ENCODE measurements at regions not wholly inside any gene's neighbourhood (a gene's known extent, or its start where the extent isn't known, plus 50 kb on each side); places are given as distances from the start of the nearest gene placed in this dataset.
"Not testable (repeated sequence)": the region's sequence is repeated elsewhere in the genome, so short reads cannot be mapped to it uniquely, and the experiment has no call there.

DNA sequence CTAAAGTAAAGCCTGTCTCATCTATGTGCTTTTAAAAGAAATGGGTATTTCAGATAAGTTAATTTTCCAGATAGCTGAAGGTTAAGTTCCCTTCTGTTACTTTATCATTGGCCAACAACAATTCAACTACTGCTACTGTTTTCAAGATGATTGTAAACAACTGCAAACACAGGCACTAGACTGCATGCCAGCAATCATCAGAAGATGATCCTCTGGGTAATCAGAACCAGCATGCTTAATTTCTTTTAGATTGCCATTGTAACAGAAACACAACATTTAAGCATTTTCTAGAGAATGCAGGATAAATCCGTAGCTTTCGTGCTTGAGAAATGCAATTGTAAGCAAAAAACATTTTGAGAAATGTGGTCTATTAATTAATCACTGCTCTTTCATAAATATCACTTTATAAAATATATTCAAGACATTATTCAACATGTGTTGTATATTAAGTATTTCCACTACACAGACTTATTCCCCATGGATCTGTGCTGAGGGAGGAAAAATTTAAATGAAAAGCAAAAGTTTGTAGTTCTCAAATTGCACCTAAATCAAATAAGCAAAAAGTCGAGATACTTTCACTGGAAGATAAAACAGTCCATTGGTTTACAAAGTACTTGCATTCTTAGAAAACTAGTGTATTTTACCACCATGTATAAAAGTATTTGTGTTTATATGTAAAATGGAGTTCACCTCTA is 133.7 kb downstream of the ATL2 start:
- no peak for DNase-seq

DNA sequence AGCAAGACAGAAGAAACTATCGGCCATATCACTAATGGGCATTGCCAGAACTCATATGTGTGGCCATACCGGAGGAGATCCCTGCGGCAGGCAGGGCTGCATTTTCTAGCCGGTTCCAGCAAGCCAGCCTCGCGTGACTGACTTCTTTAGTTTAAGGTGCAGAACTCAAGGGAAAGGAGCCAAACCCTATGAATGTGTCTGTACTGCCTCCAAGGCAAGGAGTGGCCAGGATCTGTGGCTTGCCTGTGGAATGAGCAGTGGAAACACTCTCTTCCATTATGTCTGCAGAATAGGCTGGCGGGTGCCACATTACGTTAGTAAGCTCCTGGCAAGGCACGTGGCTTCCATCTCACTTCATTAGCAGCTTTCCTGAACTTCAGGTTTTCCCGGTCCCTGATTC is 137.6 kb downstream of the ATL2 start:
- no peak for DNase-seq

DNA sequence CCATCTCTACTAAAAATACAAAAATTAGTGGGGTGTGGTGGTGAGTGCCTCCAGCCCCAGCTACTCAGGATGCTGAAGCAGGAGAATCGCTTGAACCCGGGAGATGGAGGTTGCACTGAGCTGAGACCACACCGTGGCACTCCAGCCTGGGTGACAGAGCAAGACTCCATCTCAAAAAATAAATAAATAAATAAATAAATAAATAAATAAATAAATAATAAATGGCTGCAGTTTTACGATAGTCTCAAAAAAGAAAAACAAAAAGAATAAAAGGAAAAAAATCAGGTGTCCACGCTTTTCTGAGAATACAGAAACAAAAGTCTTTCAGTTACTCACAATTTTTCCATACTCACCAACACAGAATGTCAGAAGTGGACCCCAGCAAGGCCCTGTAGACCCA is 138.4 kb downstream of the ATL2 start:
- not testable (repeated sequence) for DNase-seq

DNA sequence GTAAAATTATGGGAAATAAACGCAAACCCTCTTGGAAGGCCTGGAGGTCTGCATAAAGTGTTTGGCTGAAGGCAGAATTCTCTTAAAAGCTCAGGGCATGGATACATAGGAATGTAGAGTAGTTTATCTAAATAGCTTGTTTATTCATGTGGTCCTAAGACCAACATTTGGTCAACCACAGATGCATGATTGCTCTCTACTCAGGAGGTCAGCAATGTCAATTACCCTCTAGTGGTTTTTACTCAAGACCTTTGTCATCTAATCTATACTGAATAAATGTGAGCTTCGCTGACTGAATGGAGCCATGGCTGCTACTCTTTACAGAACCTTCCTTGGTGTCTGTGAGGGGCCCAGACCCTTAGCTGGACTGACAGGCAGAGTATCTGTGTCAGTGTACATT is 139.8 kb downstream of the ATL2 start:
- DNase-seq = no peak

DNA sequence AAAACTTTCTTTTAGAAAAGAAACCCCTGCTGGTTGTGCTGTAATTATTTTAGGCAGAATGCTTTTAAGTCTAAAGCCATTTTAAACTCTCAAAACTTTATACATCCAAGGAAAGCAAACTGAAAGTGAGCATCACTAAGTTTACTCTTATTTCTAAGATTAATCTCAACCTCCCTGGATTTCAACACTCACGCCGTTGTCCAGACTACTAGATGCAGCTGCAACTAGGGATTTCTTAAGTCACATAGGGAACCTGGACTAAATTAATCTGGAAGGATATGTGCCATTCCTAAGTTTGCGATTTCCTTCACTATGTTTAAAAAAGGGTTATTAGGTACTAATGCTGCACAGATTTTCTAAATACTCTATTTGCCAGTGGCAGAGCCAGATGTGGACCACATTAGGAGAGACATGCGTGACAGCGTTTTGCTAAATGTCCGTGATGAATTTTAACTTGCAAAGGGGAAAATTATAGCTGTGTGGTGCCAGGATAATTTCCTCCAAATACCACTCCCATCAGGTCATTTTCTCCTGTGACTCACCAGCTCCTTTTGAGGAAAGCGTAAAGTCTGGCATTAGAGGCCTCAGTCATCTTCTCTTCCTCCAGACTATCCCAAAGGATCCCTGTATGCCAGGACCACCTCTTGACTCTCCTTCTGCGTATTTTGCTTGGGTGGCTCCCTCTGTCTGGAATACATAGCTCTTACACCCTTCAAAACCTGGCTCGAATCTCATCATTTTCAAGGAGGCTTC is 143.7 kb downstream of the ATL2 start:
- DNase-seq = no peak

DNA sequence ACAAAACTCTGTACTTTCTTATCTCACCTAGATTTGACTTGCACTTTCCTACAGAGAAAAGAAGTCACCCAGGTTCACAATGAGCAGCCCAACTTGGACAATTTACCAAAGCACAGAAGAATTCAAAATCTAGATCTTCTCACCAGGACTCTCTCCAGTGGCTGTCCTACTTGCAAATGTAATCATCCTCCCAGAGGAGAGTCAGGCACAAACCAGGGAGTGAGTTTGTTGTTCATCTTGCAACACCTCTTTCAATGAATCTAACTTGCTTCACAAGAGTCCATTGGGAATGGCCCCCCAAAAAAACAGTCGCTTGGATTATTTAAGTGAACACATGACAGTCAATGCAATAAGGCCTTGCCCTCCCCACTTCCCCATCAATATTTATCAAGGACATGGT is 144.6 kb downstream of the ATL2 start:
- no peak for DNase-seq

DNA sequence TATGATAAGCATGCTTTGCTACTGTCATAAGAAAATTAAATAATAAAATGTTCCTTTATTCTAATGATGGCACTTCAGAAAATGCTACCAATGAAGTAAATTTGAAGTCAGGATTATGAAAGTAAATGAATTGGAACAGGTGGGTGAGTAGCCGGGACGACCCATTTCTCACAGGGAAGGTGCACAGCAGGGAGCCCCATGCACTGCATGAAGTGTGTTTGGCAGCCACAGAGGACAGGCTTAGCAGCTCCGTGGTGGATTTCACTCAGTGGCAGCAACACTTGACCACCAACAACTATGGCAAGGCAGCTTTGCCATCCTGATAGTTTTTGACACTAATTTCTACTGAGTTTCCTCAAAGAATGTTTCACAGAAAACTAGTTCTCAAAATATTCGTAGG is 146.3 kb downstream of the ATL2 start:
- no peak for DNase-seq

DNA sequence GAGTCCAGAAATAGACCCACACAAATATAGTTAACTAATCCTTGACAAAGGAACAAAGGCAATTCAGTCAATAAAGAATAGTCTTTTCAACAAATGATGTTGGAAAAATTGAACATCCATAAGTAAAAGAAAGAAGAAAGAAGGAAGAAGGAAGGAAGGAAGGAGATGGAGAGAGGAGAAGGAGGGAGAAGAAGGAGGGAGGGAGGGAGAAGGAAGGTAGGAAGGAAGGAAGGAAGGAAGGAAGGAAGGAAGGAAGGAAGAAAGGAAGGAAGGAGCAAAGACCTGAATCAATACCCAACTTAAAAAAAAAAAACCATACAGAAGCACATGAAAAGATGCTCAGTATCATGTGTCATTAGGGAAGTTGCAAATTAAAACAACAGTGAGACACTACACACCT is 148.3 kb downstream of the ATL2 start:
- no peak for DNase-seq

DNA sequence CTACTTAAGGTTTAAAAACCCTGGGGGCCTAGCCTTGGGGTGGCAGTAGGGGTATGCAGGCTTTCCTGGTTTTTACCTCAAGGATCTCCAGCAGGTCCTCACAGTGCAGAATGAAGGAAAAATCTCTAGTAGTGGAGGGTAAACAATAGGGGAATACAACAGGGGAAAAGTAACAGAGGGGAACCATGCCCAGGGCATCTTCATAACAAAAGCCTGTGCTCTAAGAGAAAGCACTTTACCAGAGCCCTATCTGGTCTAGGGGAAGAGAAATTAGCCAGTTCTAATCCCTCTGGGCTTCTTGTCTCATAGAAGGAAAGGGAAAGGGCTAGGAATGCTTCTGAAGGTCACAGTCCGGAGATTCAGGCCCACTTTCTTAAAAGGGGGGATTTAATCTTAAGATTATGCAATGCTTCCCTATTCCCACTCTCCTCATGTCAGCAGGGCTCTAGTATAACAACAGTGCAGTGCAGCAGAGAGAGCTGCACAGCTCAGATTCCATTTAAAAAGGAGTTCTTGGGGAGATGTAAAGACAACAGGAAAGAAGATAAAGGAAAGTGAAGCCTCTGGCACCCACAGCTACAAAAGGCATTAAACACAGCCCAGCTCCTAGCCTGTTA is 149.0 kb upstream of the CYP1B1 start:
- DNase-seq = no peak

DNA sequence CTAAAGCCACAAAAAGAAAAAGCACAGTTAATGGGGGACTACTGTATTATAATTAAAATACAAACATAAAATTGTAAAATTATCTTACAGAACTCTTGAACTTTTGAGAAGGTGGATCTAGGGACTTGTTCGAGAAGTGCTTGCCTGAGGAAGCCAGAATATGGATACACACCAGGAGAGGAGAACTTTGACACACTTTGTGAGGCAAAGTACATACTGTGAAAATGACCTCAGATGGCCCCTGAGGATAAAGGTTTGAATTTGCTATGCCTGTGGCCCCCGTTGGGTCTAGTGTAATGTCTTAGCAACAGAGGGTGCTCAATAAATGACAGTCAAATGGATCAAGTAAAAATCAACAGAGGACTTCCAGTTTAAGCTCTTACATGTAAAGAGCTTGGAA is 148.2 kb upstream of the CYP1B1 start:
- DNase-seq = no peak

DNA sequence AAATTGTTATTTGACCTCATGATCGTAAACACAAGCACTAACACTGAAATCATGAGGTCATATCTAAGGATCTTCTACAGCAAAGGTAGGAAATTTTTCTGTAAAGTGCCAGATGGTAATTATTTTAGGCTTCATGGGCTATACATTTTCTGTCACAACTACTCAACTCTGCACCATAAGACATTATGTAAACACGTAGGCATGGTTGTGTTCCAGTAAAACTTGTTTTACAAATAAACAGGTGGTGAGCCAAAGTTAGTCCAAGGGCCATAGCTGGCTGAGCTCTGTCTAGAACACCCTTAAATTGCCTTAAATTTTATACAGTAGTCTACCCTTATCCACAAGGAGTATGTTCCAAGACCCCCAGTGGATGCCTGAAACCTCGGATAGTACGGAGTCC is 147.3 kb upstream of the CYP1B1 start:
- DNase-seq = no peak

DNA sequence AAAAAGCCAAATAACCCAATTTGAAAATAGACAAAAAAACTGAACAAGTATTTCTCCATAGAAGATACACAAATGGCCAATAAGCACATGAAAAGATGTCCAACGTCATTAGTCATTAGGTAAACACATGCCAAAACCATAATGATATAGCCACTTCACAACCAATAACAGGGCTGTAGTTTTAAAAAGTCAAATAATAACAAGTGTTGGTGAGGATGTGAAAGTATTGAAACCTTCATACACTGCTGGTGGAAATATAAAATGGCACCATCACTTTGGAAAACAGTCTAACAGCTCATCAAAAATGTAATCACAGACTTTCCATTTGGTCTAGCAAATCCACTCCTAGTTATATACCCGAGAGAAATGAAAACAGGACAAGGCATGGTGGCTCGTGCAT is 144.2 kb upstream of the CYP1B1 start:
- no peak for DNase-seq

DNA sequence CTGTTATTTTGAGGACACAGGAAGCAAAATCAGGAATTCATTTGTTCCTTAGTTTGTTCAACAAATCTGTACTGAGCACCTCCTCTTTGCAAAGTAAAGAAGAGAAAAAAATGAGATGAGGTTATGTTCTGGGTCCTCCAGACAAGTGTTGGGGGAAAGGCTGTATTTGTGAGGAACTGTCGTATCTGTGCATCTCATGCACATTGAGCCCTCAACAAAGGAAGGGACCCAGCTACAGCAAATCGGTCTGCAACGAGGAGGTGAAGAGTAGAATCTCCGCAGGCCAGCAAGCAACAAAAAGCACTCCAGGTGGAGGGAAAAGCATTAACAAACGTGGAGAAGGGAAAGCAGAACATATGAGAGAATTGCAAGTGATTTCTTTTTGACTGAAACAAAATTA is 143.0 kb upstream of the CYP1B1 start:
- no peak for DNase-seq

DNA sequence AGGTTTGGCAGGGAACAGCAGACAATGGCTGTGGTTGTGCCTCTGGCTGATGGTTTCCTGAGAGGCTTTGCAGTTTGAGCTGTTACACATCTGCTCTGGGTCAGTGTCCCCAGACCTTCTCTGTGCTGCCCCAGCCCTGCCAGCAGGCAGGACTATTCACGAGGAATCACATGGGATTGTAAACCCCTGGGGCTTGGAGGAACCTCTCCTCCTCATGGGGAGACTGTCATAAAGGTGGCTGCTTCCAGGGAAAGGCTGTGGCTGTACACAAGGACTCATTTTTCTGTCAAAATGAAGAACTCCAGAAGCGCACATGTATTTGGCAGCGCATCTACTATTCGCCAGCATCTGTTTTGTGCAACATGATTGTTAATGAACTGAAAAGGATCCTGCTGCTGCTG is 142.6 kb upstream of the CYP1B1 start:
- DNase-seq = no peak

DNA sequence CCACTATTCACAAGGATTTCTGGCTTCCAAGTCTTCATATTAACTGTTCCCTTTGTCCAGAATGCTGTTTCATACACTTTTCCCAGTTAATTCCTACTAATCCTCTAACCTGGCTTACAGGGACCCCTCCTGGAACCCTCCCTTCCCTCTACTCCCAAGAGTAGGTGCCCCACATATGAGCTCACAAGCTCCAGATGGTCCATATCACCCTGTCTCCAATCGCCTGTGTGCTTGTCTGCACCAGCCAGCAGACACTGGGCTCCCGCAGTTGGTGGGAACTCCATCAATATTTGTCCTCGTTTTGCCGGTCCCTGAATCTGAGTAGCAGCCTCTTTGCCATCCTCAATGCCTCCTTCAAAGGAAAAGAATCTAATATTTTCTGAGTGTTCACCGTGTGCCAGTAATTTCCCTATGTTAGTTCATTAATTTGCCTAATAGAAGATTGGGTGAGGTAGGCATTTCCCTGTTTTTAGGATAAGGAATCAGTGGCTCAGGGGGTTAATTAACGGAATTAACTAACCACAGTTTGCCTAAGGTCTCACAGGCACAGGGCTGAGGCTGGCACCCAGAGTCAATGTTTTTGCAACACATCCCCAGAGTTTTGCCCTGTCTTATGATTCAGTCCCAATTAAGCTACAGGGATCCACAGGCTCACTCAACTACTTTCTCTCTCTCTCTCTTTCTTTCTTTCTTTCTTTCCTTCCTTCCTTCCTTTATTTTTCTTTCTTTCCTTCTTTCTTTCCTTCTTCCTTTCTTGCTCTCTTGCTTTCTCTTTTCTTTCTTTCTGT is 141.6 kb upstream of the CYP1B1 start:
- no peak for DNase-seq

DNA sequence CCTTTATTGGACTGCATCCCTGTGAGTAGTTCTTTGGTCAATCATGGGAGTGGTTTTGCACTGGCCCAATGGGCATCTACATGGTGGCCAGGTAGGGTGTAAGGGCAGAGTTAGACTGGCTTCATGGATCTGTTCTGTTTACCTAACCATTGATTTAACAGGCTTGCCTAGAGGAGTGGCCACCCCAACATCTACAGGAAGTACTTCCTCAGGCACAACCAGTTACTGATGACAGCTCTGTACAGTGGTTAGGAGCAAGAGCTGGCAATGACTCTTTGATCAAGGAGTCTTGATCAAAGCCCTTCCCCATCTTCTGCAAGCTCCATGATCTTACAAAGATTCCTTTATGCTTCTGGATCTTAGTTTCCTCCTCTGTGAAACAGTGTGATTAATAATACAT is 140.9 kb upstream of the CYP1B1 start:
- DNase-seq = no peak

DNA sequence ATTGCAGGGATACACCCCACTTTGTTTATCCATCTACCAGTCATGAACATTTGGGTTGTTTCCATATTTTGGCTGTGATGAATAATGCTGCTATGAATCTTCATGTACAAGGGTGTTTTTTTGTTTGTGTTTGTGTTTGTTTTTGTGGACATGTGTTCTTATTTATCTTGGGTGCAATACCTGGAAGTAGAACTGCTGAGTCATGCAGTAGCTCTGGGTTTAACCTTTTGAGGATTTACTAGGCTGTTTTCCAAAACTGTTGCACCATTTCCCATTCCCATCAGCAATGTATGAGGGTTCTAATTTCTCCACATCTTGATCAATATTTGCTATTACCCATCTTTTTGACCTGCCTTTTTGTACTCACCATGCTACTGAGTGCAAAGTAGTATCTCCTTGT is 140.0 kb upstream of the CYP1B1 start:
- no peak for DNase-seq

DNA sequence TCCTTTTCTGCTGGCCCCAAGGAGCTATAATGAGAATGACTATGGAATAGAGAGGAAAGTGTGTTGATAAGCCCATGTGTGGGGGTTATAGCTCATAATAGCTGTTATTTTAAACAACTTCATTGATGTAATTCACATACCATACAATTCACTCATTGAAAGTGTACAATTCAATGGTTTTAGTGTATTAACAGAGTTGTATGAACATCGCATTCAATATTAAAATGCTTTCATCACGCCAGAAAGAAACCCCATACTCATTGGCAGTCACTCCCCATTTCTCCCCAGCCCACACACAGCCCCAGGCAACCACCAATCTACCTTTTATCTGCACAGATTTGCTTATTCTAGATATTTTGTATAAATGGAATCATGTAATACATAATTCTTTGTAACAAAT is 139.6 kb upstream of the CYP1B1 start:
- no peak for DNase-seq

DNA sequence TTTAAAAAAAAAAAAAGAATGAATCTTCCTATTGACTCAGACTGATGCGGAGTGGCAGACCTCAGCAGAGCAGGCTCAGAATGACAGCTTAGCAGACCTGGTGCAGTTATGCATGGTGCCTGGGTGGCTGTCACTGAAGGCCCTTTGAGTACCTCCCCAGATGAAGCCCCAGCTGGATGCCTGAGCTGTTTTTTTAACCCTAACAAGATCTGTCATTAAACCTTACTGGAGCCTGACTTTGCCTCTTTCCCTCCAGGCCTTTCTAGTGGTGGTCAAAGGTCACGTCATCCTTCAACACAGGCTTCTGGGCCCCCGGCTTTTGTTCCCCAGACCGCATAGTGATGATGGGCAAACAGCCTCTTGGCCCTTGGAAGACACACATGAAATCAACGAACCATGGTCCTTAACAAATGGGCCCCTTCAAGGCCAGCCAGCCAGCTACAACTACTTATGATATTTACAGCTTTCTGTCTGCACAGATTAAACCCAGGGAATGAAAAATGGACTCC is 138.3 kb upstream of the CYP1B1 start:
- DNase-seq = no peak

DNA sequence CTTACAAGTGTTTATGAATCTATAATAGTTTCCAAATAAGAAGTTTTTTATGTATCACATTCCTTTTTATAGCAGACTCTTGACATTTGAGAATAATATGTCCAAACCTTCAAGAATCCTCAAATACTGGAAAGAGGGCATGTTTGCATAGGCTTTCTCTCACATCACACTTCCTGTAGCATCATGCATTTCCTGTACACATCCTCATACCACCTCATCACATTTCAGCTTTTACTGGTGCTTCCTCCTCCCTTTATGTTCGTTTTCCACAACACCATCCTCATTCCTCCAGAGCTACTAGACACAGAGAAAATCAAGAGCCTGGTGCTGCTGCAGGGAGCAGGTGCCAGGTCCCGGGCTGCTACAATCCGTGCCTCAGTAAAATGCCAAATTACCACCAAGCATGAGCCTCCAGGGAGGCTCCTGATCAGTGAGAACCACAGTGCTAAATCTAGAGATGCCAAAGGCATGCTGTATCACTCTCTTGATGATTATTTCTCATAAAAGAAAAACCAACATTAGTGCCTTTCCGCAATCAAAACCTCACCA is 137.7 kb upstream of the CYP1B1 start:
- no peak for DNase-seq

DNA sequence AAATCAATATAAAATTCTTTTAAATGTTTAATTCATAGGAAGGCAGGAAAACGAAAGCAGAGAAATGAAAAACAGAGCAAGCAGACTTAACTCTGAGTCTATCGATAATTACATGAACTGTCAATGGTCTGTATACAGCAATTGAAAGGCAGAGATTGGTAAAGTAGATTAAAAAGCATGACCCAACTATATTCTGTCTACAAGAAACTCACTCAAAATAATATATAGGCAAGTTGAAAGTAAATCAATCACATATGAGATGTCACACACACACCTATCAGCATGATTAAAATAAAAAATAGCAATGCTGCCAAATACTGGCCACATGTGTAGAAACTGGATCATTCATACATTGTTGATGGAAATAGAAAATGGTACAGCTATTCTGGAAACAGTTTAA is 136.4 kb upstream of the CYP1B1 start:
- no peak for DNase-seq

DNA sequence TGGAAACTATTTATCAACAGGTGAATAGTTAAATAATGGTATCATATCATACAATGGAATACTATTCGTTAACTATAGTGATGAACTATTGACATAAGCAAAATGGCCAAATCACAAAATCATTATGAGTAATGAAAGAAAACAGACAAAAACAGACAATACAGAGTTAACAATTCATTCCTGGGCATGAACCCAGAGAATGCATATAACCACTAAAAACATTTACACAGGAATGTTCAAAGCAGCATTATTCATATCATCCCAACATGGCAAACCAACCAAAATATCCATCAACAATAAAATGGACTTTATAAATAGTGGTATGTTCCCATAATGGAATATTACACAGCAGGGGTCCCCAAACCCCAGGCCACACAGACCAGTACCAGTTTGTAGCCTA is 131.2 kb upstream of the CYP1B1 start:
- DNase-seq = no peak

DNA sequence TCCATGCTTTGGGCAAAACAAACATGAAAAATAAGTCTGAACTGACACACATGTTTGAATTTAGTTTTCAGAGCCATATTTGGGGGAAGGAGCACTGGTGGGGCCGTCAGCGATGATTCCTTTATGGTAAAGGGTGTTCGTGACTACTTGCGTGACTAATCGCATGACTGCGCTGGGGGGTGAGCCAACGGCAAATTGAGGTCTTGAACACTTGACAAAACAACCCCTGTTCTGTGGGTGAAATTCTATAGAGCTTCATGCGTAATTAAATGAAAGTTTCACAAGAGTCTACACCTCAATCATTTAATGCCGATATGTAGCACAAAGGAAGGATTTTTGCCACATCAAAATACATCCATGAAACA is 127.5 kb upstream of the CYP1B1 start:
- no peak for DNase-seq
